ENCODE measurements at regions not wholly inside any gene's neighbourhood (a gene's known extent, or its start where the extent isn't known, plus 50 kb on each side); places are given as distances from the start of the nearest gene placed in this dataset.

DNA sequence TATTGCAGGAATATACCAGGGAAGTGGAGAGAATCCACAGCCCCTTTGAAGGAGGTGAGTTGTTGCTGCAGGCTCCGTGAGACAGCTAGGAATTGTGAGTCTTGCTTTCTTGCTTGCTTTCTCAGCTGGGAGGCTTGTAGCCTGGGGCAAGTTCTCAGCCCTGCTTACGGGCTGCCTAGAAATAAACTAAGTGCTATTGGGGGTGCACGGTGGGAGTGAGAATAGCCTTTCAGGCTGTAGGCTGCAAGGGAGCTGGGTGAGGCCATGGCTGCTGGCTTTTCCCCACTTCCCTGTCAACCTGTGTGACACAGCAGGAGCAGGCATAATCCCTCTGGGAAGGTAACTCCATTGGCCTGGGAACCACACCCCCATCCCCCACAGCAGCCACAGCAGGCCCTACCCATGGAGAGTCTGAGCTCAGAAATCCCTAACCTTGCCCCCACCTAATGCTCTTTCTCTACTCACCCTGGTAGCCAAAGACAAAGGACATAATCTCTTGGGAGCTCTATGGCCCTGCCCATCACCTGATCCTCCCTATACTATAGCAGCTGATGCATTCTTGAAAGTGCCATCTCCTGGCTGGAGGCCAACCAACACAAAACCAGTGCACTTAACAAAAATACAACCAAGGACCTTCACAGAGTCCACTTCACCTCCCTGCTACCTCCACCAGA lies 113.0 kb downstream of the MMRN1 start:
- peak; percentile 7 for DNase-seq

DNA sequence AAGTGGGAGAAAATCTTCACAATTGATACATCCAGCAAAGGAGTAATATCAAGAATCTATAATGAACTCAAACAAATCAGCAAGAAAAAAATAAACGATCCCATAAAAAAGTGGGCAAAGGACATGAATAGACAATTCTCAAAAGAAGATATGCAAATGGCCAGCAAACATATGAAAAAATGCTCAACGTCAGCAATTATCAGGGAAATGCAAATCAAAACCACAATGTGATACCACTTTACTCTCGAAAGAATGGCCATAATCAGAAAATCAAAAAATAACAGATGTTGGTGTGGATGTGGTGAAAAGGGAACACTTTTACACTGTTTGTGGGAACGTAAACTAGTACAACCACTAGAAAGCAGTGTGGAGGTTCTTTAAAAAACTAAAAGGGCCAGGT lies 114.3 kb upstream of the CCSER1 start:
- no peak for DNase-seq

DNA sequence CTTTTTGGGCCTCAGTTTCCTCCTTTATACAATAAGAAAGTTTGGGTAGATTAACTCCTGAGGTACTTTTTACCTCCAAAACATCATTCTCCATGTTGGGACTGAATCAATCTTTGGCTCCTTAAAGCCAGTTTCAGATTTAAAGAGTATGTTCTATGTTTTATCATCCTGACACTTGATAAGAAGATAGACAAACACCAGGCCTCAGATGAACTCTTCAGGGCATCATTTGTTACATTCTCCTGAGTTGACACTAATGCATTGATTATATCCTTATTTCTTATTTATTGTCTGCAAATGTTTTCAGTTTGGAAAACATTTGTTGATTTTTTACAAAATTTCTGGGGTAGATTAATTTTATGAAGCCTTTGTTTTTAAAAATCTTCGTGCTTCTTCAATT lies 102.7 kb upstream of the CCSER1 start:
- DNase-seq: no peak

DNA sequence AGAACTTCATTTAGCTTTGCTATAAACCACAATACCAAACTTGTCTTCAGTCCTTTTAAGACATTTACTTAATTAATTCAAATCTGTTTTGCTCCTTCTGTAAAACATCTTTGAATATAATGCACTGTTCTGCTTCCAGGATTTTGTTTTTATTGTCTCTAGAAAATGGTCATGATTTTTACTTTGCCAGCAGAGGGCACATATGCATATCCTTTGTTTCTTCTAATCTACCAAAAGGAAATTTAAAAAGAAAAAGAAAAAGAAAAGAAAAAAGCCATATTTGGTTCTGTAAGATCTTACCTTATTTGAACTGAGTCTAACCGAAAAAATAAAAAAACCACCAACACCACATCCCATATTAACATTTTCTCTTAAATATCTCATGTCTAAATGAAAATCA lies 101.9 kb upstream of the CCSER1 start:
- peak; percentile 39 for DNase-seq

DNA sequence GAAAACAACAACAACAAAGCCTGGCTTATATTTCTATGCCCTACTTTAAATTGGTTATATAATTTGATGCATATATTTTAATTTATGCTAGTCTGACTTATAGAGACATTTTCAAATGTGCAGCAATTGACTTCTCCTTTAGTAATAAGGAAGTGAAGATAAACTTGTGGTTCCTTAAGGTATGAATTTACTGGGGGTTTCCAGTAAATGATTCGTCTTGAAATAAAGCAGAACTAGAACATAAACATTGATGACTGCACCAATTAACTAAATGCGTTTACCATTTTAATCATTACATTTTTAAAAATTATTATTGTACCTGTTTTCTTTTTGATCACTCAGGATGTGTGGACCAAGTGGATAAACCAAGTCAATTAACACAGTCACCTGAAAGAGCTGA lies 99.6 kb upstream of the CCSER1 start:
- DNase-seq: no peak

DNA sequence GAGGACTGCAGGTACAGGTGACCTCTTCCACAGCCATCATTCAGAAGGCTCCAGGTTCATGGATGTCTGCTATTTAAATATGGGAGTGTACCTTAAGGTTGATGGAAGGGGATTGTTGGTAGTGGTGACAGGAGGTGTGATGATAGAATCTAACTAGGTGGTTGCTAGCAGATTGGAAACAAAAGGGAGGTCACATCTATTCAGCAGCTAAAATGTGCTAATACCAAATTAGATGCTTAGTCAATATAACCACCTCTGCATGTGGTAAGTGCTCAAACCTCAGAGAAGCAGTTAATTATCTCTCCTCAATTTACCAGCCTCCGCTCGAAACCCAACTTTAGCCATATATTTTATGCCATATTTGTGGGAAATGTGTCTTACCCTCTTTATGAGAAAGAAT lies 98.7 kb upstream of the CCSER1 start:
- no peak for DNase-seq

DNA sequence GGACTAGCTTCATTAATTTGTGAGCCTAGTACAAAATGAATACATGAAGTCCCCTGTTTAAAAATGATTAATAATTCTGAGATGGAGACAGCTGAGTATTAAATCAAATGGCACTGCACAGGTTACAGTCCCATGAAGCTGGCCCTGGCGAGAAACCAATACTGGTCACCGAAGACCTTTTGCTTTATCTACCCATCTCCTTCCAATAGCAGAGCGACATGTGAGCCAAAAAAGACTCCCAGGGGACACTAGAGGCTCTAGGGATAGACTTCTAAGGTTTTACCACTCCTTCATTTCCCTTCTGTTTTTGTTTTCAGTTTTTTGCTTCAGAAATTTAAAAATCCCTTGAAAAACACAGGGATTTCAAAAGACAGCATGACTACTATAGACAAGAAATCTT lies 97.0 kb upstream of the CCSER1 start:
- DNase-seq: no peak

DNA sequence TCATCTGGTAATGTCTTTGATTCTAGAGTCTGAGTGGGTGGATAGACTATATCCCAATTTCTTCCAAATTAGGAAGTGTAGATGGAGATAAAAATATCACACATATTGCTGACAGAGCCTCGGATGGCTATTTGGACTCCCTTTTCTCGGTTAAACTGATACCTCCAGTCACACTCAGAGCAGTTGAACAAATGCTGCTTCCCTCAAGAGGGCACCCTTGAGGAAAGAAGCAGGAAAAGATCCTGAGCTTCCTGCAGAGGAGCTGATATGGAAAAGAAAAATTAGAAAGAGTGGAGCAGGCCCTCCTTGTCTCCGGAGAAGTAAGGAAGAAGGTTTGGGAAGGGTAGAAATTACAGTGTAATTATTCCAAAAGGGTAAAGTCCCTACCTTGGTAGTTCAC lies 96.2 kb upstream of the CCSER1 start:
- DNase-seq: peak; percentile 45

DNA sequence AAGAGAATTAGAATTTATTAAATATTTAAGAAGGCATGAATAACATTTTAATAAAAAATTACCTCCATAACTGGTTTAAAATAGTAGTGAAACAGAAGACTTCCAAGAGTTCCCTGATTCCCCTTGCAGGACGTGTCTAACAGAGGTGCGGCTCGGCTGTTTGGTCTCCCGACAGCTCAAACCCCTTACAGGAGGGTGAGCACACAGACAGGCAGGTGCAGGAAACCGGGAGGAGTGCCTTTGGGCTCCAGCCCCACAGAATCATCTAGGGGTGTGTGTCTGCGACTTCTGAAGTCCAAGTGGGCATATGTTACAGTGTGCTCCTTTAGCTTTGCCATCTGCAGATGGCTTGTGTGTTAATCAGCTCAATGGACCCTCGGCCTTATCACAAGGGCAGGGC lies 88.1 kb upstream of the CCSER1 start:
- DNase-seq: no peak

DNA sequence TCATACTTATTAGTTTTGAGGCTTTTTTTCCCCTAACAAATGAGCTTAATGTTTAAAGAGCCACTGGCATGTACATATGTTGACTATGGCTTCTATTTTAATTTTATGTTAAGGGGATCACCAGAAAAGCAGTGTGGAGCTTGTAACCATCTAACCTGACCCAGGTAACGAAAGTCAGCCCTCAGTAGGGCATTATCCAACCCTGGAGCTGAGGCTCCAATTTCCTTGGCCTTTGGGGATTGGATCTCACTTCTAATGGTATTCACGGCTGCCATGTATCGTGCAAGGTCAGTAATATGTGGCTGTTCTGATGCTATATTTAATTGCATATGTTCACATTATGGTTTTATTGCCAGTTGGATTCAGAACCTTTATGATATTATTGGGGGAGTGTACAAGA lies 75.2 kb upstream of the CCSER1 start:
- no peak for DNase-seq

DNA sequence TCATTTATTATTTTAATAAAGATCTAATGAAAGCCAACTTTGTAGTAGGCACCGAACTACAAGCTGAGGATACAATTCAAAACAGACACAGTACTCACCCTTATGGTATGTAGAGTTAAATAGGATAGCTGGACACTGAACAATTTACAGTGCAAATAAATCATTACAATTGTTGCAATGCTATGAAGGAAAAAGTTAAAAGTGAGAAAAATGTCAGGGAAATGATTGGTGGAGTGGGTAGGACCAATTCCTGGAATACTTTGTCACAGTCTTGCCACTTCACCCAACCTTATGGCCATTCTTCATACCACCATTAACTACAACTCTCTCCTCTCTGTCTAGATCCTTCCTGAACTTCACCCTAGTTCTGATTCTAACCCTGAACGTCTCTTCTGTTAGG lies 70.1 kb upstream of the CCSER1 start:
- no peak for DNase-seq

DNA sequence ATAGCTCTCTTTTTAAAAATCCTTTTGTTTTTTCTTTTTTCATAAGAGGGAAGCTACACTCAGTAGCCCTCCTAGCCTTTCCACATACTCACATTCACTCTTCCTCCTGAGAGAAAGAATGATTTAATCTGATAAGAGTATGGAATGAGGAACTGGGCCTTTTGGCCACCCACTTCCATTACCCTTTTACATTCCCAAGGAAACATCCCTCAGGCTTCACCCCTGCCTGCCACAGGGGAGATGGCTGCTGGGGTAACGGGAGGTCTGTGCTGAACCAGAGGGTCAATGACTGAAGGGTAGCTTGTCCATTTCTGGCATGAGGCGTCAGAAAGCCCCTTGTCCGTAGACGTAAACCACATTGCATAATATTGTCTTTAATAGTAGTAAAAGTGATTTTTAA lies 67.2 kb upstream of the CCSER1 start:
- DNase-seq: no peak

DNA sequence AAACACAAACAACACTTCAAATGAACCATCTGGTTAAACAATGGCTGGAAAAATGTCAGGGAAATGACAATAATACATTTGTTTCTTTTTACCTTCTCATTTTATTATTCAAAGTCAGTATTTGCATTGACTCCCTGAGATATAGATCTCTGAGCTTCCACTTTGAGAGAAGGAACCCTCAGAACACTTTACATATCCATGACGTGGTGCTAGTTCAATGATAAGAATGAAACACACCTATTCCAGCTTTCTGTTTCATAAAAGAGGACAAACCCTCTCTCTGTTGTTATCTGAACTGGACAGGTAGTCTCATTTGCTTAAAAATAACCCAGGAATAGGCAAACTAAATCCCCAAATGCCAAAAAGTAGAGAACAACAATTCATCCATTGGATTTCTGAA lies 65.3 kb upstream of the CCSER1 start:
- DNase-seq: peak; percentile 49

DNA sequence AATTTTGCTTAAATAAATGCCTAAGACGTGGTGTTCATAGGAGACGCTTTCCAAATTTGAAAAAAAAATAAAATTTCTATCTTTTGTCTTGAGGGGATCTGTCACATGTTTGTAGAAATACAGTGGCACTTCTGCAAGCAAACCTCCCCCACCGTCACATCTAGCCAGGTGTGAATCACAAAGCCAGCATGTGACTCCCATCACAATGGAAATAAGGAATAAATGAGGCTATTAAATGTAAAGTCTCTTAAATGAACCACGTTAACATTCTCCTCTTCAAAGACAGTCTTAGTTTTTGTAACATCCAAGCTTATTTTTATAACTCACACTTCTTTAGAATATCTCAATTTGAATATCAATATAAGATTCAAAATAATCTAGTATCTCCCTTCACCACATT lies 63.0 kb upstream of the CCSER1 start:
- DNase-seq: peak; percentile 14

DNA sequence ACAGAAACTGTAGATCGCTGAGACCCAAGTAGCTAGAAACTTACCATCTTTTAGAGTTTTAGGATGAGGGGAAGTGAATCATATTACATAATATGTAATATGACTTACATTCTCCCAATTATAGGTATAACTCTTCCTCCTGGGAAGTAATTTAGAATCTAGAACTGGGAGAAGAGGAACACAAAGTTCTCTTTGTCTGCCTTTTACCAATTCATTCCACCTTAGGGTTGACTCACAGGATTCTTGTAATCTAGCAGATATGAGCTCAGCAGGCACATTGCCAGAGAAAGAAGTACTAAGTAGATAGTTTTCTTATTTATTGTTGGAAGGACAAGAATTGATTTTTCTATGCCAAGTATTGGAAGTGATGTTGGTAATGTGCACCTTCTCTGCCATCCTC lies 58.0 kb upstream of the CCSER1 start:
- DNase-seq: no peak

DNA sequence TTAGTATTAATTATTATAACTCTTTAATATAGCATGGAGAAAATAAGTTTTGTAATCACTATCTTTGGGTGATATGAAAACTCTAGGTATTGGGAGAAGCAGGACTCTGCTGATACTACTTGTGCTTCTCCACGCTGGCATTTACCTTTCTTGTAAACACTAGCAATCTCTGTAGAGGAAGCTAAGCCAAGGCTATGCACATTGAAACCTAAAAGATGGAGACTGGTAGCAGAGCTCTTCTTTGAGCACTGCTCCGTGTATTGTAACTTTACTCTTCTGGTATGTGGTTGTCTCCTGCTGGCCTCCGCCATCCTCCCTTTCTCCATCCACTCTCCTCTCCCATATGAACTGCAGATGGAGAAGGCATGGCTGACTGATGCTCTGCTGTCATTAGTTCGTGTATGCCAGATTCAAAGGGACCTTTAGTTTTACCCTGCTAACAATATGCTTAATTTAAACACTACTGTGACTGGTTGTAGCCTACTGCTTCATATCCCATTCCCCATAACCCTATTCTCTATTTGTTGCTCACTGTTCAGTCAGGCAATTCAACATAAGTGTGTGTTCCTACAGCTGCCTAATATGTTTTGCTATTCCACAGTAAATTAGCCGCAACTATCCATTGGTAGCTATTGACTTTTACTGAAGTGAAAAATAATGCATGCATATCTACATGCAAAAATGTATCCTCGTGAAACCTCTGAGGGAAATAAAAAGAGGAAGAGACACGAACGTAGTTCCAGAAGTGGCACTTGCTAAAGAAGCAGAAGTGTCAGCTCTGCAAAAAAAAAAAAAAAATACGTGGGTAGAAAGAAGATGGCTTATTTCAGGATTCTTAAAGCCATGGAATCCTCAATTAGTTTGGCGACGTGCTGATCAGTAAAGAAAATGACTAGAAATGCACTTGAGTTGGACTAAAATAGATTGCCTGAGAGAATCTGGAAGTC lies 55.6 kb upstream of the CCSER1 start:
- no peak for DNase-seq

DNA sequence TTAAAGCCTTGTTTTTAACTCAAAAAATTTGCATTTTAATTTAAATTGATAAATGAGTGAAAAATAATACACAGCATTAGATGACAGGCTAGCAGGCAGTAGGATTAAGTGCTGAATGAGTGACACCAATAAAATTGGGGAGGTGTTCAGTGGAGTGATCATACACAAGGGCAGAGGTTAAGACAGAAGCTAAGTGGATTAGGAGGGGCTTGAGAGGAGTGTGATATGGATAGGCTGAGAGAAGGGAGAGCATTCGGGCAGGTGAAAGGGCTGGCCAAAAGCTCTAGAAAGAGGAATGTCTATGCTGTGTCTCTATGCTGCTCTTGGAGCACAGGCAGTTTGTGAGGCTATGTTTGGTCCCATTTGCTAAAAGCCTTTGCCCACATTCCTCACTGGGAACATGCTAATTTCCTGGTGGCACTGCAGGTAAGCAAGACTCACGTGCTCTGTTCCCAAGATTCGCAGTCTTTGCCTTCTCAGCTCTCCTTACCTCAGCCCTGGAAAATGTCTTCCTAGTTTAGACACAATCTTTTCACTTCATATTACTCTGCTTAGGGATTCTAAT lies 52.8 kb upstream of the CCSER1 start:
- DNase-seq: no peak
